ENCODE measurements at regions not wholly inside any gene's neighbourhood (a gene's known extent, or its start where the extent isn't known, plus 50 kb on each side); places are given as distances from the start of the nearest gene placed in this dataset.

- TF ChIP-seq, protein P1, sequence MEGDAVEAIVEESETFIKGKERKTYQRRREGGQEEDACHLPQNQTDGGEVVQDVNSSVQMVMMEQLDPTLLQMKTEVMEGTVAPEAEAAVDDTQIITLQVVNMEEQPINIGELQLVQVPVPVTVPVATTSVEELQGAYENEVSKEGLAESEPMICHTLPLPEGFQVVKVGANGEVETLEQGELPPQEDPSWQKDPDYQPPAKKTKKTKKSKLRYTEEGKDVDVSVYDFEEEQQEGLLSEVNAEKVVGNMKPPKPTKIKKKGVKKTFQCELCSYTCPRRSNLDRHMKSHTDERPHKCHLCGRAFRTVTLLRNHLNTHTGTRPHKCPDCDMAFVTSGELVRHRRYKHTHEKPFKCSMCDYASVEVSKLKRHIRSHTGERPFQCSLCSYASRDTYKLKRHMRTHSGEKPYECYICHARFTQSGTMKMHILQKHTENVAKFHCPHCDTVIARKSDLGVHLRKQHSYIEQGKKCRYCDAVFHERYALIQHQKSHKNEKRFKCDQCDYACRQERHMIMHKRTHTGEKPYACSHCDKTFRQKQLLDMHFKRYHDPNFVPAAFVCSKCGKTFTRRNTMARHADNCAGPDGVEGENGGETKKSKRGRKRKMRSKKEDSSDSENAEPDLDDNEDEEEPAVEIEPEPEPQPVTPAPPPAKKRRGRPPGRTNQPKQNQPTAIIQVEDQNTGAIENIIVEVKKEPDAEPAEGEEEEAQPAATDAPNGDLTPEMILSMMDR (IDR thresholded peaks at IDR 0.05; ENCODE audit: low read depth, low read length, missing input control): no peak
- TF ChIP-seq YY1 (IDR thresholded peaks at IDR 0.05): no peak
- no peak for TF ChIP-seq ZBTB33 (IDR thresholded peaks at IDR 0.05)
- TF ChIP-seq RAD21 (IDR thresholded peaks at IDR 0.05): no peak
- no peak for TF ChIP-seq SP1 (IDR thresholded peaks at IDR 0.05)
- TF ChIP-seq HNF4A (conservative IDR thresholded peaks at IDR 0.05): no peak
- TF ChIP-seq REST (IDR thresholded peaks at IDR 0.05): no peak
- TF ChIP-seq, protein P2, sequence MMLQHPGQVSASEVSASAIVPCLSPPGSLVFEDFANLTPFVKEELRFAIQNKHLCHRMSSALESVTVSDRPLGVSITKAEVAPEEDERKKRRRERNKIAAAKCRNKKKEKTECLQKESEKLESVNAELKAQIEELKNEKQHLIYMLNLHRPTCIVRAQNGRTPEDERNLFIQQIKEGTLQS (IDR thresholded peaks at IDR 0.05): no peak
- TF ChIP-seq GABPA (IDR thresholded peaks at IDR 0.05 in 1 of 2, conservative IDR thresholded peaks at IDR 0.05 in 1 of 2): no peak
- TF ChIP-seq RXRA (IDR thresholded peaks at IDR 0.05): no peak
- TF ChIP-seq TAF1 (conservative IDR thresholded peaks at IDR 0.05): no peak
- TF ChIP-seq EGR1 (IDR thresholded peaks at IDR 0.05; ENCODE audit: low read depth in 2 of 2): no peak
- TF ChIP-seq, protein P3, sequence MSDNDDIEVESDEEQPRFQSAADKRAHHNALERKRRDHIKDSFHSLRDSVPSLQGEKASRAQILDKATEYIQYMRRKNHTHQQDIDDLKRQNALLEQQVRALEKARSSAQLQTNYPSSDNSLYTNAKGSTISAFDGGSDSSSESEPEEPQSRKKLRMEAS (IDR thresholded peaks at IDR 0.05): no peak
These were observed 159.7 kb upstream of the ZNF337 start for GRCh38 chr20:25856256-25856884.
